ENCODE measurements at regions not wholly inside any gene's neighbourhood (a gene's known extent, or its start where the extent isn't known, plus 50 kb on each side); places are given as distances from the start of the nearest gene placed in this dataset.

DNA sequence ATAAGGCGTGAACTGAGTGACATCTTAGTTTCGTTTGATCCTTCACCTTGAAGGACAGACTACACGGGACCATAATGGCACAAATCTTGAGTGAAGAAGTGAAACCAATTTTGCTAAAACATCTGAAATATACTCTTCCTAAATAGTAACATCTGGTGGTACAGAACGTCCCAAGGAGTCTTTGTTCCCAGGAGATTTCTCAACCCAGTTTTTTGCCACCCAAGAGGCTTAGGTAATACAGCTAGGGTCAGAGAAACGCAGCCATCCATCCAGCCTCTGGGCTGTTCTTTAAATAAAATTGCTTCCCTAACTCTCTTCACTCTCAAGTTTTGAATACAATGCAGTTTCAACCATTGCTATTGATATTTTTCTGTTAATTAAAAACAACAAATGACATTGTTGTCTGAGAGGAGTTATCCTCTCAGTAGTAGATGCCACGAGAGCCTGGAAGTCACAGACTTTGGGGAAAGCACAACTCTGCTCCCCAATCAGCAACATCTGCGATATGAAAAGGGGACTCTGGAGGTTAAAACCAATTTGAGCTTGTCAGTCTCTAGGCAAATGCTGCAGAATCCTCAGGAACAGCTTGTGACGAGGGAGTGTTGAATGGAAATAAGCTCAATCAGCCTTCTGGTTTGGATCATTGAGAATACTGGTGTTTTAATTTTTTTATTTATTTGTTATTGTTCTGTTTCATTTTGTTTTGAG, 394.3 kb upstream of the ADGRL2 start:
- no peak for TF ChIP-seq POLR2A (IDR thresholded peaks at IDR 0.05)
- no peak for TF ChIP-seq CTCF (IDR thresholded peaks at IDR 0.05)

All from breast epithelium (tissue), 3 donors.